Bronchial epithelial cell (primary cell): ENCODE measurements at regions not wholly inside any gene's neighbourhood (a gene's known extent, or its start where the extent isn't known, plus 50 kb on each side); places are given as distances from the start of the nearest gene placed in this dataset.
"Not testable (repeated sequence)": the region's sequence is repeated elsewhere in the genome, so short reads cannot be mapped to it uniquely, and the experiment has no call there.

Experiments
- DNase-seq: peaks from one replicate; pipeline ENCODE4 v3.0.0-alpha.2; 2010; ENCODE audit warnings: low read depth
- FAIRE-seq: peaks from 2 replicates; lab custom pipeline; 2011; peaks lifted over from hg19 to GRCh38; lab: Jason Lieb, UNC
- H3K27me3 ChIP-seq: 2 replicates; pipeline ENCODE4 v1.5.1; 2011; ENCODE audit warnings: low read length; ENCODE audit not compliant: control insufficient read depth, insufficient read depth
- H3K36me3 ChIP-seq: 2 replicates; pipeline ENCODE4 v1.5.1; 2011; ENCODE audit warnings: low read length; ENCODE audit not compliant: control insufficient read depth, insufficient read depth
- H3K4me3 ChIP-seq: 2 replicates; pipeline ENCODE4 v1.5.1; 2011; ENCODE audit warnings: mild to moderate bottlenecking, low read depth, low read length, control low read depth
- TF ChIP-seq, protein P1 (sequence below): IDR thresholded peaks from 2 replicates; pipeline ENCODE4 v1.5.1; 2011; ENCODE audit warnings: mild to moderate bottlenecking, moderate library complexity, low read length, control low read depth, inconsistent platforms; ENCODE audit not compliant: insufficient read depth, severe bottlenecking

DNA sequence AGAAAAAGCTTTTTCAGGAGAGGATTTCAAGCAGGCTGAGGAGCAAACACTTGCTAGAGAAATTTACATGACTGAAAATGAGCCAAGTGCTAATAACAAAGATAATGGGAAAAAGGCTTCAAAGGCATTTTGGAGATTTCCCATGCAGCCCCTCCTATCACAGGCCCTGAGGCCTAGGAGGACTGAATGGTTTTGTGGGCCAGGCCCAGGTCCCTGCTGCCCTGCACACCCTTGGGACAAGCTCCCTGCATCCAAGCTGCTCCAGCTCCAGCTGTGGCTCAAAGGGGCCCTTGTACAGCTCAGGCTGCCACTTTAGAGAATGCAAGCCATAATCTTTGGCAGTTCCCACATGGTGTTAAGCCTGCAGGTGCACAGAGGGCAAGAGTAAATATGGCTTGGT is 154.0 kb upstream of the LMNTD1 start:
- TF ChIP-seq, protein P1, sequence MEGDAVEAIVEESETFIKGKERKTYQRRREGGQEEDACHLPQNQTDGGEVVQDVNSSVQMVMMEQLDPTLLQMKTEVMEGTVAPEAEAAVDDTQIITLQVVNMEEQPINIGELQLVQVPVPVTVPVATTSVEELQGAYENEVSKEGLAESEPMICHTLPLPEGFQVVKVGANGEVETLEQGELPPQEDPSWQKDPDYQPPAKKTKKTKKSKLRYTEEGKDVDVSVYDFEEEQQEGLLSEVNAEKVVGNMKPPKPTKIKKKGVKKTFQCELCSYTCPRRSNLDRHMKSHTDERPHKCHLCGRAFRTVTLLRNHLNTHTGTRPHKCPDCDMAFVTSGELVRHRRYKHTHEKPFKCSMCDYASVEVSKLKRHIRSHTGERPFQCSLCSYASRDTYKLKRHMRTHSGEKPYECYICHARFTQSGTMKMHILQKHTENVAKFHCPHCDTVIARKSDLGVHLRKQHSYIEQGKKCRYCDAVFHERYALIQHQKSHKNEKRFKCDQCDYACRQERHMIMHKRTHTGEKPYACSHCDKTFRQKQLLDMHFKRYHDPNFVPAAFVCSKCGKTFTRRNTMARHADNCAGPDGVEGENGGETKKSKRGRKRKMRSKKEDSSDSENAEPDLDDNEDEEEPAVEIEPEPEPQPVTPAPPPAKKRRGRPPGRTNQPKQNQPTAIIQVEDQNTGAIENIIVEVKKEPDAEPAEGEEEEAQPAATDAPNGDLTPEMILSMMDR: no peak
- H3K27me3 ChIP-seq: no peaks in the 10 kb centered on the region
- FAIRE-seq (no peak), DNase-seq (no peak)
- H3K36me3 ChIP-seq: no peaks in the 10 kb centered on the region
- no peak overlapping the region for H3K4me3 ChIP-seq

DNA sequence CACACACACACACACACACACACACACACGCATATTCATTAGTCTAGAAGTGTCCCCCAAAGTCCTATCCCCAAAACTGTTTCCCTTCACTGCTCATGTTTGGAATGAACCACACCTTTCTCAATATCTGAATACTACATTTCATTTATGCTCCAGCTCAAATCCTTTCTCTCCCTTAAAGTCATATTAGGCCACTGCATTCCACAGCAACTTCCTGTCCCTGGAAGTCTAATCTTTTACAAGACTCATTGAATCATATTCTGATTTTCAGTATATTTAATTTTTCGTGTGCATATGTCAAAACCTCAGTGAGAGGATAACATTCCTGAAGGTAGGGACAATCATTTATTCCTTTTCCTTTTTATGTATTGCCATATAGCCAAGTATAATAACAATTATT is 155.6 kb upstream of the LMNTD1 start:
- DNase-seq (no peak), FAIRE-seq (no peak)
- H3K27me3 ChIP-seq: no peaks in the 10 kb centered on the region
- TF ChIP-seq, protein P1: no peak
- H3K36me3 ChIP-seq: no peaks in the 10 kb centered on the region
- no peak overlapping the region for H3K4me3 ChIP-seq

DNA sequence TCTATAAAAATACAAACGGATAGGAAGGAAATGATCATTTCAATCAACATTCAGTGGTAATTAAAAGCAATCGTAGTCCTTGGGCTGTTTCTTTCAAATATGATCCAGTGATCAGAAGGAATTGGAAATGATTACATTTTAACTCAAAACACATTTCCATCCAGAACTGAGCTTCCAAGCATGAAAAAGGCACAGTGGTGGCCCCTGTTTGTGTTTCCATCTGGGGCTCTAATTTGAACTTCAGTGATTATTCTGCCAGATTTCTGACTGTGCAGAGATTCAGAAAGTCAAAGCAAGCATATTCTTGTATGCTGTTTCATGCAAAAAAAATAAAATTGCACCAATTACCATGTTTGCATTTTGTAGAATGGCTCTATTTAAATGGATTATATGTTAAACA is 157.0 kb upstream of the LMNTD1 start:
- DNase-seq (no peak), FAIRE-seq (no peak)
- Histone ChIP-seq H3K27me3 (no peaks in the 10 kb centered on the region), H3K4me3 (no peak overlapping the region), H3K36me3 (no peaks in the 10 kb centered on the region)
- TF ChIP-seq, protein P1: no peak

DNA sequence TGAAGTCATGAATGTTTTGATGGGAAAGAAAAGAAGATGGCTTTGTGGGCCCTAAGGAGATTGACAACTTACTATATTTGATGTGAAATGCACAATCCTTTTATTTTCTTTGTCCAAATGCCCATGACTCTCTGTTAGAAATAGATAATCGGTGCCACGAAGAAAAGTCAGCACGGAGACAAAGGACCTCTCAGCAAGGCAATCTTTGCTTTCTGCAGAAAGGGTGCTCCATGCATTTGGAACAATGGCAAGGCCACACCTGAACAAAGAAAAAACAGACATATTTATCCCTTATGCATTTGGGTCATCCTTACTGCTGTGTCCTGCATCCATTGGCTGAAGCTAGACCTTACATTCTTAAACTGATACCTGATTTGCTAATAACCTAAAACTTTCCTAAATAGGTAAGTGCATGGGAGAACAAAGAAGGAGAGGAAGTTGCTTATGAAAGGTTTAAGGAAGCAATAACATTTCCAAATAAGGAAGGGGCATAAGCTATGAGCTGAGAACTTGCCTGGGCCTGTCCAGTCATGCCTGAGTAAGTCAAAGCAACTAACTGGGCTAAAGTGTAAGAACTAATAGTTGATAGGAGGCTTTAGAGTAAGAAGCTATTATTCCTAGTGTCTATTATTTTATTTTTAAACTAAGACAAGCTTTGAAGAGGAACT is 158.0 kb upstream of the LMNTD1 start:
- H3K36me3 ChIP-seq, FAIRE-seq, H3K4me3 ChIP-seq, H3K27me3 ChIP-seq: not testable (repeated sequence)
- DNase-seq: peak; percentile 73

DNA sequence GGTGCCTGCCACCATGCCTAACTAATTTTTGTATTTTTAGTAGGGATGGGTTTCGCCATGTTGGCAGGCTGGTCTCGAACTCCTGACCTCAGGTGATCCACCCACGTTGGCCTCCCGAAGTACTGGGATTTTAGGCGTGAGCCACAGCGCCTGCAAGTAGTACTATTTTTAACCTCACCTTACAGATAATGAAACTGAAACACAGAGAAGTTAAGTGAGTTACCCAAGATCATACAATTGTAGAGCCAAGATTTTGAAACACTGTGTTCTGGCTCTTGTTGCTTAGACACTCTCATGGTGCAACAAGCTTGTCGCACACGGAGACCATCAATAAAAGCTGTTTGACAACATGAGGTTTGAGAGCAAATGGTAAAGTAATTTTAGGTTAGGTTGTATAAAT is 159.1 kb upstream of the LMNTD1 start:
- no peak overlapping the region for H3K4me3 ChIP-seq
- no peaks in the 10 kb centered on the region for H3K36me3 ChIP-seq
- no peaks in the 10 kb centered on the region for H3K27me3 ChIP-seq
- DNase-seq: no peak
- no peak for FAIRE-seq
- TF ChIP-seq, protein P1: no peak

DNA sequence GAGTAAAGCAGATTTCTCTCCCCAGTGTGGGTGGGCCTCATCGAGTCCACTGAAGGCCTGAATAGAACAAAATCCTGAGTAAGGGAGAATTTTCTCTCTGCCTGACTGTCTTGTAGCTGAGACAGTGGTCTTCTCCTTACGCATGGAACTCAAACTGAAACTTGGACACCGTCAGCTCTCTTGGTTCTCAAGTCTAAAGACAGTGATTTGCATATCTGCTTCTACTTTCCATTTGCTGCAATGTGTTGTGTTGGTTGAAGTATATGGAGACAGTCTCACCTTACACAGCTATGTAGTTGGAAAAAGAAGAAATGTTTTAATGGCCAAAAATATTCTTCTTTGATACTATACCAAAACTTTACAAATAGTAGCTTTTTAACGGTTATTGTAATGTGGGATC is 160.2 kb upstream of the LMNTD1 start:
- TF ChIP-seq, protein P1: no peak
- Histone ChIP-seq H3K4me3 (no peak overlapping the region), H3K27me3 (no peaks in the 10 kb centered on the region), H3K36me3 (no peaks in the 10 kb centered on the region)
- DNase-seq: no peak
- FAIRE-seq: no peak
